T-cell (primary cell): ENCODE measurements at regions not wholly inside any gene's neighbourhood (a gene's known extent, or its start where the extent isn't known, plus 50 kb on each side); places are given as distances from the start of the nearest gene placed in this dataset.

ENCODE experiments used
- ATAC-seq, 4 experiments: fragments of 200-7000 bp in 3 of 4; fragments of 150-1000 bp in 1 of 4; cut with Tn5 transposase; replicated peaks in 1 of 4; 1 replicate in 3 of 4; 2 replicates in 1 of 4; pipeline ENCODE4 v1.10.0; 2021; ENCODE audit warnings: moderate library complexity in 3 of 4, mild to moderate bottlenecking in 2 of 4, moderate number of reproducible peaks in 1 of 4
- CTCF ChIA-PET, 2 donors: fragments of 300-600 bp; sonication (Branson Sonifier 250); formaldehyde crosslinking; loops; one replicate each; lab custom pipeline; 2022; ENCODE audit warnings: antibody characterized with exemption in 2 of 2; lab: Charles Lee
- POLR2A ChIA-PET, 2 donors: fragments of 300-600 bp; sonication (Branson Sonifier 250); formaldehyde crosslinking; loops; one replicate each; lab custom pipeline; 2022; ENCODE audit warnings: antibody characterized with exemption in 2 of 2; lab: Charles Lee
- DNase-seq, 35 experiments: peaks; one replicate each; pipeline versions ENCODE4 v3.0.0 to v3.0.0-alpha.2; 2013 to 2023
- H3K27ac ChIP-seq: one replicate; pipeline ENCODE4 v1.5.1; 2013; ENCODE audit warnings: low read length
- H3K27me3 ChIP-seq, 2 experiments: replicated peaks in 1 of 2; 1 replicate in 1 of 2; 2 replicates in 1 of 2; pipeline versions ENCODE4 v1.6.1 to v1.7.0; 2013; ENCODE audit warnings: low read length in 1 of 2, mixed read lengths in 1 of 2; ENCODE audit not compliant: control insufficient read depth in 2 of 2, insufficient read depth in 2 of 2; ENCODE audit errors: extremely low read depth in 1 of 2
- H3K36me3 ChIP-seq, 2 donors: 1 replicate in 1 of 2; 2 replicates in 1 of 2; pipeline versions ENCODE4 v1.6.1 to v1.7.0; 2013; ENCODE audit warnings: low read length in 1 of 2; ENCODE audit not compliant: control insufficient read depth in 2 of 2, insufficient read depth in 1 of 2; ENCODE audit errors: extremely low read depth in 1 of 2
- H3K4me1 ChIP-seq, 2 experiments: 1 replicate in 1 of 2; 2 replicates in 1 of 2; pipeline versions ENCODE4 v1.6.1 to v1.7.0; 2013; ENCODE audit warnings: low read length in 2 of 2, mixed read lengths in 1 of 2; ENCODE audit not compliant: insufficient read depth in 2 of 2, control insufficient read depth in 1 of 2; ENCODE audit errors: extremely low read depth in 1 of 2
- H3K4me3 ChIP-seq, 2 donors: 1 replicate in 1 of 2; 2 replicates in 1 of 2; pipeline versions ENCODE4 v1.5.1 to v1.7.0; 2013; ENCODE audit warnings: mild to moderate bottlenecking in 2 of 2, low read length in 1 of 2, moderate library complexity in 1 of 2; ENCODE audit not compliant: control insufficient read depth in 1 of 2; ENCODE audit errors: extremely low read depth in 1 of 2
- H3K9me3 ChIP-seq: 2 replicates; pipeline ENCODE4 v1.7.0; 2013
- H3K27ac Mint-ChIP-seq, 2 donors: one replicate each; pipeline ENCODE4 v1.8.0; 2020 to 2021; ENCODE audit warnings: mild to moderate bottlenecking in 2 of 2, mixed read lengths in 2 of 2
- H3K27me3 Mint-ChIP-seq, 2 donors: one replicate each; pipeline ENCODE4 v1.8.0; 2021 to 2022; ENCODE audit warnings: mixed read lengths in 2 of 2
- H3K36me3 Mint-ChIP-seq: one replicate; pipeline ENCODE4 v1.8.0; 2021; ENCODE audit warnings: mixed read lengths
- H3K4me1 Mint-ChIP-seq, 3 donors: one replicate each; pipeline ENCODE4 v1.8.0; 2020 to 2022; ENCODE audit warnings: mixed read lengths in 3 of 3, mild to moderate bottlenecking in 1 of 3
- H3K4me3 Mint-ChIP-seq, 3 donors: one replicate each; pipeline ENCODE4 v1.8.0; 2020 to 2022; ENCODE audit warnings: mild to moderate bottlenecking in 3 of 3, mixed read lengths in 3 of 3, moderate library complexity in 3 of 3
- H3K9me3 Mint-ChIP-seq, 3 donors: one replicate each; pipeline ENCODE4 v1.8.0; 2020 to 2022; ENCODE audit warnings: mixed read lengths in 3 of 3
- WGBS: methylation state at CpG from one replicate; pipeline ENCODE4 v1.1.5; 2013; ENCODE audit warnings: missing lambda C conversion rate; ENCODE audit not compliant: insufficient coverage; 5-methylcytosine and 5-hydroxymethylcytosine counted together

- no peaks in the 10 kb centered on the region for H3K9me3 ChIP-seq
- no peaks in the 10 kb centered on the region for H3K36me3 ChIP-seq
- Mint-ChIP-seq H3K36me3 (no peaks in the 10 kb centered on the region), H3K4me3 (no peak overlapping the region), H3K27ac (no peak overlapping the region), H3K4me1 (peaks cover 8 to 11% (median 8%) of the 10 kb centered on the region in 3 donors), H3K27me3 (no peaks in the 10 kb centered on the region), H3K9me3 (no peaks in the 10 kb centered on the region)
- DNase-seq = no peak
- no CpG with 5 or more reads among the region's 6 CpGs for WGBS
- no peak for ATAC-seq
- no peaks in the 10 kb centered on the region for H3K4me1 ChIP-seq
- ChIA-PET CTCF (interaction anchor here (0.6 to 1.5 kb wide), 16 partner anchors 13 to 1021 kb away, joined by 3 to 9 read pairs (median 3); no protein-coding TSS in a partner anchor), POLR2A (no interaction called here)
- H3K27ac ChIP-seq = no peak overlapping the region
- no peaks in the 10 kb centered on the region for H3K27me3 ChIP-seq
- no peak overlapping the region for H3K4me3 ChIP-seq
Measured at GRCh38 chr7:116139007-116139406, 71.3 kb upstream of the TES start.

DNA sequence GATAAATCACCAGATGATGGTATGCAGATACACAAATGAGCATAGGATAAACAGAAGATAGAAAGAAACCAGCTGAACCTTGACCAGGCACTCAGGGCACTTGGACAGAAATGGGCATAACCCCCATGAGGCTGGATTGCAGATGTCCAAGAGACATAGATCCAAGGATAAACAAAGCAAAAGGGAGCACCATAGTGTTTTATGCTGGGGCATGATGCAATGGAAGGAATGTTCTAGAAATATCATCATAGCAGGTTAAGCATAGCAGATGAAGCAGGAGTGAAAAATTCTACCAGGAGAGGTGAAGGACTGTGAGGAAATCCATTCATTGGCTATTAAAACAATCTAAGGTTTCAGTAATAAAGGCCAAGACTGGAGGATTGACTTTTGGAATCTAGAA, 70.5 kb upstream of the TES start:
- Histone ChIP-seq H3K4me1 (no peaks in the 10 kb centered on the region), H3K27me3 (no peaks in the 10 kb centered on the region), H3K36me3 (no peaks in the 10 kb centered on the region), H3K9me3 (no peaks in the 10 kb centered on the region), H3K4me3 (no peak overlapping the region), H3K27ac (no peak overlapping the region)
- no peaks in the 10 kb centered on the region for H3K9me3 Mint-ChIP-seq
- POLR2A ChIA-PET = no interaction called here
- CTCF ChIA-PET = interaction anchor here in 1 of 2 donors (1.1 to 1.5 kb wide), 3 partner anchors 39 to 449 kb away, joined by 3 to 5 read pairs (median 3); no protein-coding TSS in a partner anchor
- H3K27me3 Mint-ChIP-seq = peaks cover 0 to 2% of the 10 kb centered on the region in 2 donors
- ATAC-seq = no peak
- no peaks in the 10 kb centered on the region for H3K36me3 Mint-ChIP-seq
- peaks cover 8 to 11% (median 8%) of the 10 kb centered on the region in 3 donors for H3K4me1 Mint-ChIP-seq
- H3K4me3 Mint-ChIP-seq = no peak overlapping the region
- no peak overlapping the region for H3K27ac Mint-ChIP-seq
- no peak for DNase-seq

- Histone ChIP-seq H3K9me3 (no peaks in the 10 kb centered on the region), H3K36me3 (no peaks in the 10 kb centered on the region), H3K4me3 (no peak overlapping the region), H3K27me3 (no peaks in the 10 kb centered on the region), H3K4me1 (no peaks in the 10 kb centered on the region), H3K27ac (no peak overlapping the region)
- H3K4me3 Mint-ChIP-seq = no peak overlapping the region
- no peak for ATAC-seq
- ChIA-PET CTCF (interaction anchor here (0.6 to 1.5 kb wide), 5 partner anchors 26 to 448 kb away, joined by 3 to 6 read pairs (median 3); no protein-coding TSS in a partner anchor), POLR2A (interaction anchor here in 1 of 2 donors (0.9 kb wide), 1 partner anchor 90 kb away, joined by 4 read pairs; no protein-coding TSS in a partner anchor)
- H3K9me3 Mint-ChIP-seq = no peaks in the 10 kb centered on the region
- no CpG with 5 or more reads among the region's 1 CpG for WGBS
- DNase-seq = no peak
- peak overlapping the region in 1 of 2 donors; percentile 32 for H3K27ac Mint-ChIP-seq
- H3K36me3 Mint-ChIP-seq = no peaks in the 10 kb centered on the region
- peaks cover 12 to 16% (median 15%) of the 10 kb centered on the region in 3 donors for H3K4me1 Mint-ChIP-seq
- peaks cover 0 to 2% of the 10 kb centered on the region in 2 donors for H3K27me3 Mint-ChIP-seq
Measured at GRCh38 chr7:116142374-116142773, 68.0 kb upstream of the TES start.

- Mint-ChIP-seq H3K27me3 (peaks cover 0 to 4% of the 10 kb centered on the region in 2 donors), H3K4me1 (peaks cover 12 to 16% (median 15%) of the 10 kb centered on the region in 3 donors), H3K36me3 (no peaks in the 10 kb centered on the region), H3K4me3 (no peak overlapping the region), H3K27ac (no peak overlapping the region), H3K9me3 (no peaks in the 10 kb centered on the region)
- ChIA-PET POLR2A (interaction anchor here in 1 of 2 donors (0.9 kb wide), 1 partner anchor 90 kb away, joined by 4 read pairs; no protein-coding TSS in a partner anchor), CTCF (interaction anchor here (0.6 to 1.5 kb wide), 4 partner anchors 26 to 447 kb away, joined by 3 to 5 read pairs (median 3); no protein-coding TSS in a partner anchor)
- Histone ChIP-seq H3K4me3 (no peak overlapping the region), H3K36me3 (no peaks in the 10 kb centered on the region), H3K27me3 (no peaks in the 10 kb centered on the region), H3K4me1 (no peaks in the 10 kb centered on the region), H3K9me3 (no peaks in the 10 kb centered on the region), H3K27ac (no peak overlapping the region)
- no CpG with 5 or more reads among the region's 6 CpGs for WGBS
- peak in 2 of 4 experiments; percentile 76 to 82 for ATAC-seq
- DNase-seq = peak in 24 of 35 experiments; percentile 1 to 42 (median 13)
Measured at GRCh38 chr7:116142850-116143249, 67.5 kb upstream of the TES start.

- peaks cover 3 to 6% of the 10 kb centered on the region in 2 donors for H3K27me3 Mint-ChIP-seq
- no peaks in the 10 kb centered on the region for H3K9me3 Mint-ChIP-seq
- no peak overlapping the region for H3K27ac ChIP-seq
- ChIA-PET POLR2A (no interaction called here), CTCF (interaction anchor here in 1 of 2 donors (0.6 kb wide), 1 partner anchor 610 kb away, joined by 3 read pairs; no protein-coding TSS in a partner anchor)
- DNase-seq (no peak), ATAC-seq (peak in 2 of 4 experiments; percentile 24 to 37)
- 38% methylated on average over 1 of the region's 2 CpGs for WGBS
- no peak overlapping the region for H3K27ac Mint-ChIP-seq
- no peaks in the 10 kb centered on the region for H3K27me3 ChIP-seq
- H3K9me3 ChIP-seq = no peaks in the 10 kb centered on the region
- H3K4me1 Mint-ChIP-seq = peaks cover 12 to 16% (median 15%) of the 10 kb centered on the region in 3 donors
- no peaks in the 10 kb centered on the region for H3K36me3 Mint-ChIP-seq
- no peak overlapping the region for H3K4me3 Mint-ChIP-seq
- no peaks in the 10 kb centered on the region for H3K4me1 ChIP-seq
- no peaks in the 10 kb centered on the region for H3K36me3 ChIP-seq
- no peak overlapping the region for H3K4me3 ChIP-seq
Measured at GRCh38 chr7:116145245-116145852, 65.0 kb upstream of the TES start.

DNA sequence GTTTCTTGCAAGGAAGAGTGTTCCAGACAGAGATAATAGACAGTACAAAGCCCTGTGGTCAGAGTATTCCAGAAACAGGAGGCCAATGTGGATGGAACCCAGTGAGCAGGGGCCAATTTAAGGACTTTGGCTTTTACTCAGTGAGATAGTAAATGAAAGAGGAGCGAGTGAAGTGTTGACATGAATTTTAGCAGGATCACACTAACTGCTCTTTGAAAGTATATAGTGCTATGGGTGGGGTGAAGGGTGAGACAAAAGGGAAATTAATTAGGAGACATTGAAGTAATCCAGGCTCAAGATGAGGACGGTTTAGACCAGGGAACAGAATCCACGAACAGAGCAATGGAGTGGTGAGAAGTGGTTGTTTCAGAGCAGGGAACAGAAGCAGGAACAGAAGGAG, 62.2 kb upstream of the TES start:
- H3K9me3 Mint-ChIP-seq = no peaks in the 10 kb centered on the region
- Histone ChIP-seq H3K9me3 (no peaks in the 10 kb centered on the region), H3K27me3 (no peaks in the 10 kb centered on the region), H3K36me3 (no peaks in the 10 kb centered on the region), H3K27ac (no peak overlapping the region), H3K4me3 (no peak overlapping the region), H3K4me1 (no peaks in the 10 kb centered on the region)
- H3K27me3 Mint-ChIP-seq = peaks cover 3 to 6% of the 10 kb centered on the region in 2 donors
- H3K36me3 Mint-ChIP-seq = no peaks in the 10 kb centered on the region
- no peak for ATAC-seq
- no peak overlapping the region for H3K27ac Mint-ChIP-seq
- no peak overlapping the region for H3K4me3 Mint-ChIP-seq
- H3K4me1 Mint-ChIP-seq = peaks cover 6 to 10% (median 7%) of the 10 kb centered on the region in 3 donors
- CTCF ChIA-PET = interaction anchor here in 1 of 2 donors (0.9 kb wide), 1 partner anchor 88 kb away, joined by 4 read pairs; no protein-coding TSS in a partner anchor
- DNase-seq = no peak
- POLR2A ChIA-PET = no interaction called here
- WGBS = 92% methylated on average over 3 of the region's 3 CpGs
